SK-N-SH treated with all-trans-retinoic acid at 6 μM for 48 hours (cell line): ENCODE measurements at regions not wholly inside any gene's neighbourhood (a gene's known extent, or its start where the extent isn't known, plus 50 kb on each side); places are given as distances from the start of the nearest gene placed in this dataset.

Source experiments
- ARNTL ChIP-seq: fragments of 450-650 bp; formaldehyde crosslinking; IDR thresholded peaks from 2 replicates; pipeline ENCODE4 v1.5.0; 2020; ENCODE audit warnings: low read depth, mild to moderate bottlenecking, moderate library complexity, borderline replicate concordance
- CREB5 ChIP-seq: fragments of 250-450 bp; sonication (Bioruptor Pico); IDR thresholded peaks from 2 replicates; pipeline ENCODE4 v1.5.1; 2020; ENCODE audit warnings: low read depth, mild to moderate bottlenecking, moderate library complexity
- GLIS3 ChIP-seq: fragments of 250-450 bp; sonication (Bioruptor Pico); IDR thresholded peaks from 2 replicates; pipeline ENCODE4 v1.5.0; 2020; ENCODE audit warnings: mild to moderate bottlenecking, moderate library complexity
- PATZ1 ChIP-seq: fragments of 250-450 bp; sonication (Bioruptor Pico); IDR thresholded peaks from 2 replicates; pipeline ENCODE4 v1.8.0; 2020; ENCODE audit warnings: mild to moderate bottlenecking, moderate library complexity, borderline replicate concordance
- TOX ChIP-seq: fragments of 250-450 bp; sonication (Bioruptor Pico); IDR thresholded peaks from 2 replicates; pipeline ENCODE4 v1.8.0; 2021; ENCODE audit warnings: mild to moderate bottlenecking, moderate library complexity, borderline replicate concordance
- TSHZ2 ChIP-seq: fragments of 250-450 bp; sonication (Bioruptor Pico); IDR thresholded peaks from 2 replicates; pipeline ENCODE4 v1.5.0; 2020; ENCODE audit warnings: mild to moderate bottlenecking, moderate library complexity
- ZFP30 ChIP-seq: fragments of 450-650 bp; formaldehyde crosslinking; IDR thresholded peaks from 2 replicates; pipeline ENCODE4 v1.5.0; 2022; ENCODE audit warnings: mild to moderate bottlenecking, moderate library complexity
- ZNF565 ChIP-seq: fragments of 450-650 bp; formaldehyde crosslinking; conservative IDR thresholded peaks from 2 replicates; pipeline ENCODE4 v1.5.0; 2020; ENCODE audit warnings: low read depth, mild to moderate bottlenecking, moderate library complexity
- ZNF8 ChIP-seq: fragments of 450-650 bp; formaldehyde crosslinking; IDR thresholded peaks from 2 replicates; pipeline ENCODE4 v1.5.0; 2020; ENCODE audit warnings: mild to moderate bottlenecking, moderate library complexity

- TF ChIP-seq CREB5 (CRISPR knock-in tag) (no peak), PATZ1 (CRISPR knock-in tag) (no peak), ARNTL (CRISPR knock-in tag) (no peak), ZFP30 (CRISPR knock-in tag) (no peak), ZNF8 (CRISPR knock-in tag) (no peak), ZNF565 (CRISPR knock-in tag) (no peak), TOX (CRISPR knock-in tag) (no peak), TSHZ2 (CRISPR knock-in tag) (0 out of 2 replicates have a peak, but pooled peaks have one; percentile 52), GLIS3 (CRISPR knock-in tag) (no peak)
Observed at GRCh38 chr1:59057211-59057694, 239.6 kb upstream of the FGGY start.
